ENCODE measurements at regions not wholly inside any gene's neighbourhood (a gene's known extent, or its start where the extent isn't known, plus 50 kb on each side); places are given as distances from the start of the nearest gene placed in this dataset.

- TF ChIP-seq CTCF (IDR thresholded peaks at IDR 0.05): no peak
- TF ChIP-seq POLR2A (IDR thresholded peaks at IDR 0.05): no peak
- TF ChIP-seq POLR2AphosphoS5 (IDR thresholded peaks at IDR 0.05): no peak
Measured at GRCh38 chr12:125403843-125404242, 338.6 kb downstream of the AACS start.

All from stomach (tissue), 4 donors.